ENCODE measurements at regions not wholly inside any gene's neighbourhood (a gene's known extent, or its start where the extent isn't known, plus 50 kb on each side); places are given as distances from the start of the nearest gene placed in this dataset.

DNA sequence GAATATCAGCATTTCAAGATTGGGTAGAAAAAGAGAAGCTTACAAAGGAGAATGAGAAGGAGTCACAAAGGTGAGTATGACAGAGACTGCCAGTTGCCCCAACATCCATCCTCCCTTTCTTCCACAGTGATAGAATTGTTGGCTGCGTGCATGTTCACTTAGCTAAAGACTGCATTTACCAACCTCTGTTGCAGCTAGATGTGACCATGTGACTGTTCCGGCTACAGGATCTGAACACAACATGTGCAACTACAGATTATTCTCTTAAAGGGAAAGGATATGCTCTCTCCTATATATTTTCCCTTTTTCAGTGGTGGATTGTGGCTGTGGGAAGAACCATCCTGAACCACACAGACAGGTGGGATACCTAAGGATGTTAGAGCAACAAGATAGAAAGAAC is 60.5 kb upstream of the ZNRF2 start:
- Histone ChIP-seq H3K27ac (ENCODE audit: low read depth, low read length) (no peak overlapping the region), H3K36me3 (ENCODE audit: control insufficient read depth in 2 of 4, insufficient read depth in 4 of 4, low read length in 3 of 4) (no peaks in the 10 kb centered on the region), H2BK12ac (ENCODE audit: low read depth, low read length) (no peak overlapping the region), H3K4me3 (ENCODE audit: extremely low read depth in 1 of 4, insufficient read depth in 2 of 4, low read depth in 3 of 4, low read length in 4 of 4) (no peak overlapping the region), H2AFZ (ENCODE audit: low read length) (no peak overlapping the region), H3K23me2 (ENCODE audit: low read depth, low read length) (no peaks in the 10 kb centered on the region), H3K18ac (ENCODE audit: extremely low read depth, low read length) (no peak overlapping the region), H3K79me1 (ENCODE audit: low read depth, low read length) (no peaks in the 10 kb centered on the region), H2AK5ac (ENCODE audit: low read depth, low read length) (no peak overlapping the region), H4K91ac (replicated peaks; ENCODE audit: insufficient read length, low read length) (no peak overlapping the region), H3K9ac (replicated peaks in 1 of 4; ENCODE audit: extremely low read depth in 1 of 4, low read depth in 3 of 4, low read length in 3 of 4) (no peak overlapping the region), H2BK5ac (ENCODE audit: low read depth, low read length) (no peak overlapping the region), H3K56ac (replicated peaks; ENCODE audit: insufficient read length, low read depth, low read length) (no peak overlapping the region), H4K8ac (ENCODE audit: extremely low read depth, insufficient read depth, low read length) (no peak overlapping the region), H4K5ac (ENCODE audit: insufficient read length, low read depth, low read length) (no peak overlapping the region), H3K9me3 (ENCODE audit: insufficient read depth in 2 of 2, low read depth in 1 of 2, low read length in 1 of 2) (no peaks in the 10 kb centered on the region), H3K23ac (ENCODE audit: insufficient read length) (no peak overlapping the region), H2BK15ac (ENCODE audit: low read length) (no peak overlapping the region), H2BK20ac (ENCODE audit: low read length) (no peak overlapping the region), H4K20me1 (replicated peaks in 1 of 2; ENCODE audit: control insufficient read depth in 1 of 2, insufficient read depth in 2 of 2, low read length in 2 of 2) (no peaks in the 10 kb centered on the region), H2BK120ac (replicated peaks; ENCODE audit: low read depth, low read length) (no peak overlapping the region), H3K4ac (replicated peaks; ENCODE audit: insufficient read length, low read depth, low read length) (no peak overlapping the region), H3K79me2 (ENCODE audit: control insufficient read depth in 1 of 2, insufficient read depth in 2 of 2, low read length in 2 of 2) (no peaks in the 10 kb centered on the region), H3K14ac (ENCODE audit: insufficient read length) (no peak overlapping the region), H3K27me3 (replicated peaks in 1 of 4; ENCODE audit: control insufficient read depth in 3 of 4, extremely low read depth in 1 of 4, insufficient read depth in 3 of 4, low read length in 3 of 4) (no peaks in the 10 kb centered on the region), H3K4me1 (replicated peaks in 1 of 4; ENCODE audit: control insufficient read depth in 3 of 4, insufficient read depth in 4 of 4, low read length in 3 of 4) (no peaks in the 10 kb centered on the region), H3K4me2 (ENCODE audit: insufficient read depth in 1 of 2, low read depth in 2 of 2, low read length in 2 of 2) (no peak overlapping the region)
- POLR2A ChIA-PET (ENCODE audit: partially characterized antibody): no interaction called here
- CTCF ChIA-PET (ENCODE audit: partially characterized antibody): interaction anchor here (1.0 to 2.4 kb wide), 4 partner anchors 51 to 340 kb away, joined by 3 to 8 read pairs (median 4); no protein-coding TSS in a partner anchor
- DNase-seq (ENCODE audit: low read depth in 1 of 2, low spot score in 2 of 2) (no peak), FAIRE-seq (no peak)
- 94% methylated on average over 2 of the region's 2 CpGs; no CpG with 5 or more reads in 1 of the 2 experiments for WGBS, 2 experiments (ENCODE audit: extremely low coverage in 1 of 2, insufficient coverage in 1 of 2, insufficient read length in 1 of 2, insufficient replicate concordance in 2 of 2, low coverage in 1 of 2, low lambda C conversion rate in 2 of 2, missing lambda C conversion rate in 1 of 2)
- TF ChIP-seq KDM4A (IDR thresholded peaks at IDR 0.05; ENCODE audit: low read depth, low read length, severe bottlenecking): no peak
- TF ChIP-seq, protein P1, sequence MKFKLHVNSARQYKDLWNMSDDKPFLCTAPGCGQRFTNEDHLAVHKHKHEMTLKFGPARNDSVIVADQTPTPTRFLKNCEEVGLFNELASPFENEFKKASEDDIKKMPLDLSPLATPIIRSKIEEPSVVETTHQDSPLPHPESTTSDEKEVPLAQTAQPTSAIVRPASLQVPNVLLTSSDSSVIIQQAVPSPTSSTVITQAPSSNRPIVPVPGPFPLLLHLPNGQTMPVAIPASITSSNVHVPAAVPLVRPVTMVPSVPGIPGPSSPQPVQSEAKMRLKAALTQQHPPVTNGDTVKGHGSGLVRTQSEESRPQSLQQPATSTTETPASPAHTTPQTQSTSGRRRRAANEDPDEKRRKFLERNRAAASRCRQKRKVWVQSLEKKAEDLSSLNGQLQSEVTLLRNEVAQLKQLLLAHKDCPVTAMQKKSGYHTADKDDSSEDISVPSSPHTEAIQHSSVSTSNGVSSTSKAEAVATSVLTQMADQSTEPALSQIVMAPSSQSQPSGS (IDR thresholded peaks at IDR 0.05; ENCODE audit: low read length): no peak
- TF ChIP-seq TEAD4 (IDR thresholded peaks at IDR 0.05; ENCODE audit: low read depth, low read length): no peak
- TF ChIP-seq, protein P2, sequence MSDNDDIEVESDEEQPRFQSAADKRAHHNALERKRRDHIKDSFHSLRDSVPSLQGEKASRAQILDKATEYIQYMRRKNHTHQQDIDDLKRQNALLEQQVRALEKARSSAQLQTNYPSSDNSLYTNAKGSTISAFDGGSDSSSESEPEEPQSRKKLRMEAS (IDR thresholded peaks at IDR 0.05): no peak
- no peak for TF ChIP-seq CREB1 (IDR thresholded peaks at IDR 0.05)
- TF ChIP-seq, protein P3, sequence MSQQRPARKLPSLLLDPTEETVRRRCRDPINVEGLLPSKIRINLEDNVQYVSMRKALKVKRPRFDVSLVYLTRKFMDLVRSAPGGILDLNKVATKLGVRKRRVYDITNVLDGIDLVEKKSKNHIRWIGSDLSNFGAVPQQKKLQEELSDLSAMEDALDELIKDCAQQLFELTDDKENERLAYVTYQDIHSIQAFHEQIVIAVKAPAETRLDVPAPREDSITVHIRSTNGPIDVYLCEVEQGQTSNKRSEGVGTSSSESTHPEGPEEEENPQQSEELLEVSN (IDR thresholded peaks at IDR 0.05): no peak
- TF ChIP-seq CBX5 (IDR thresholded peaks at IDR 0.05; ENCODE audit: low read depth, low read length): no peak
- no peak for TF ChIP-seq RFX5 (IDR thresholded peaks at IDR 0.05; ENCODE audit: borderline replicate concordance, low read depth, low read length)
- no peak for TF ChIP-seq MAFK (IDR thresholded peaks at IDR 0.05; ENCODE audit: low read depth, low read length)
- no peak for TF ChIP-seq CBX8 (IDR thresholded peaks at IDR 0.05; ENCODE audit: borderline replicate concordance, low read depth, low read length)
- TF ChIP-seq KDM5A (IDR thresholded peaks at IDR 0.05; ENCODE audit: low read length): no peak
- no peak for TF ChIP-seq SAP30 (IDR thresholded peaks at IDR 0.05; ENCODE audit: insufficient read depth, insufficient replicate concordance, low read length)
- no peak for TF ChIP-seq FOSL1 (IDR thresholded peaks at IDR 0.05; ENCODE audit: insufficient read depth, low read depth, low read length)

Data from H1 (cell line).